H9 (cell line): ENCODE measurements at regions not wholly inside any gene's neighbourhood (a gene's known extent, or its start where the extent isn't known, plus 50 kb on each side); places are given as distances from the start of the nearest gene placed in this dataset.
"Not testable (repeated sequence)": the region's sequence is repeated elsewhere in the genome, so short reads cannot be mapped to it uniquely, and the experiment has no call there.

Experiments
- DNase-seq: peaks from one replicate; pipeline ENCODE4 v3.0.0-alpha.2; 2017
- H2AFZ ChIP-seq: one replicate; pipeline ENCODE4 v1.6.1; 2013; ENCODE audit warnings: mild to moderate bottlenecking, low read length, control low read depth, moderate library complexity
- H2AK5ac ChIP-seq: 2 replicates; pipeline ENCODE4 v1.6.1; 2013; ENCODE audit warnings: low read length, control low read depth, mixed read lengths; ENCODE audit not compliant: insufficient read length
- H2BK120ac ChIP-seq: one replicate; pipeline ENCODE4 v1.6.1; 2013; ENCODE audit warnings: low read depth, mild to moderate bottlenecking, low read length, control low read depth, inconsistent platforms; ENCODE audit not compliant: poor library complexity, severe bottlenecking
- H2BK12ac ChIP-seq: 2 replicates; pipeline ENCODE4 v1.6.1; 2013; ENCODE audit warnings: low read length, control low read depth, mixed read lengths, low read depth; ENCODE audit not compliant: insufficient read length
- H2BK15ac ChIP-seq: 2 replicates; pipeline ENCODE4 v1.6.1; 2013; ENCODE audit warnings: low read depth, low read length, control low read depth
- H2BK20ac ChIP-seq: one replicate; pipeline ENCODE4 v1.6.1; 2013; ENCODE audit warnings: low read depth, mild to moderate bottlenecking, low read length, control low read depth, inconsistent platforms; ENCODE audit not compliant: poor library complexity, severe bottlenecking
- H2BK5ac ChIP-seq: 2 replicates; pipeline ENCODE4 v1.6.1; 2013; ENCODE audit warnings: low read length, control low read depth, mixed read lengths; ENCODE audit not compliant: insufficient read length
- H3K14ac ChIP-seq: 2 replicates; pipeline ENCODE4 v1.6.1; 2013; ENCODE audit warnings: low read length, control low read depth; ENCODE audit not compliant: insufficient read depth
- H3K18ac ChIP-seq: 2 replicates; pipeline ENCODE4 v1.6.1; 2013; ENCODE audit warnings: low read depth, mild to moderate bottlenecking, mixed read lengths, low read length, control low read depth; ENCODE audit not compliant: insufficient read length
- H3K23ac ChIP-seq: 2 replicates; pipeline ENCODE4 v1.6.1; 2013; ENCODE audit warnings: low read length, control low read depth, mixed read lengths, low read depth; ENCODE audit not compliant: insufficient read length
- H3K23me2 ChIP-seq: 2 replicates; pipeline ENCODE4 v1.6.1; 2013; ENCODE audit warnings: low read depth, mild to moderate bottlenecking, mixed read lengths, low read length, control low read depth; ENCODE audit not compliant: insufficient read length, poor library complexity, severe bottlenecking
- H3K27ac ChIP-seq: 2 replicates; pipeline ENCODE4 v1.5.1; 2013; ENCODE audit warnings: low read length, control low read depth, mixed read lengths, low read depth; ENCODE audit not compliant: insufficient read length
- H3K27me3 ChIP-seq: 2 replicates; pipeline ENCODE4 v1.6.1; 2013; ENCODE audit warnings: low read length, control low read depth, inconsistent platforms; ENCODE audit not compliant: insufficient read depth
- H3K4ac ChIP-seq: 2 replicates; pipeline ENCODE4 v1.6.1; 2013; ENCODE audit warnings: low read depth, mild to moderate bottlenecking, control low read depth, inconsistent platforms, low read length, moderate library complexity
- H3K4me1 ChIP-seq: 2 replicates; pipeline ENCODE4 v1.6.1; 2013; ENCODE audit warnings: low read length, control low read depth, inconsistent platforms; ENCODE audit not compliant: insufficient read depth
- H3K4me2 ChIP-seq: 2 replicates; pipeline ENCODE4 v1.6.1; 2013; ENCODE audit warnings: low read length, control low read depth, mixed read lengths; ENCODE audit not compliant: insufficient read length, insufficient read depth
- H3K56ac ChIP-seq: 2 replicates; pipeline ENCODE4 v1.6.1; 2013; ENCODE audit warnings: low read depth, mild to moderate bottlenecking, mixed read lengths, low read length, control low read depth; ENCODE audit not compliant: insufficient read length
- H3K79me1 ChIP-seq: 2 replicates; pipeline ENCODE4 v1.6.1; 2013; ENCODE audit warnings: low read depth, mild to moderate bottlenecking, moderate library complexity, low read length, control low read depth, inconsistent platforms; ENCODE audit not compliant: insufficient read depth, poor library complexity, severe bottlenecking
- H3K79me2 ChIP-seq: 2 replicates; pipeline ENCODE4 v1.6.1; 2013; ENCODE audit warnings: low read length, control low read depth, inconsistent platforms; ENCODE audit not compliant: insufficient read depth
- H3K9ac ChIP-seq: 2 replicates; pipeline ENCODE4 v1.6.1; 2013; ENCODE audit warnings: low read length, control low read depth, mixed read lengths; ENCODE audit not compliant: insufficient read length; ENCODE audit errors: extremely low read depth
- H3K9me3 ChIP-seq: one replicate; pipeline ENCODE4 v1.6.1; 2013; ENCODE audit warnings: low read depth, low read length, inconsistent platforms; ENCODE audit not compliant: control insufficient read depth
- H3T11ph ChIP-seq: one replicate; pipeline ENCODE4 v1.6.1; 2013; ENCODE audit warnings: mild to moderate bottlenecking, low read length, control low read depth, inconsistent platforms
- H4K20me1 ChIP-seq: one replicate; pipeline ENCODE4 v1.6.1; 2013; ENCODE audit not compliant: control insufficient read depth, insufficient read length, insufficient read depth
- H4K5ac ChIP-seq: 2 replicates; pipeline ENCODE4 v1.6.1; 2013; ENCODE audit warnings: low read depth, mild to moderate bottlenecking, mixed read lengths, low read length, control low read depth; ENCODE audit not compliant: insufficient read length
- H4K8ac ChIP-seq: replicated peaks from 2 replicates; pipeline ENCODE4 v1.6.1; 2013; ENCODE audit warnings: low read length, control low read depth, mixed read lengths, low read depth; ENCODE audit not compliant: insufficient read length
- H4K91ac ChIP-seq: 2 replicates; pipeline ENCODE4 v1.6.1; 2013; ENCODE audit warnings: low read depth, mild to moderate bottlenecking, moderate library complexity, mixed read lengths, low read length, control low read depth; ENCODE audit not compliant: insufficient read length
- H3K27ac Mint-ChIP-seq, 3 experiments: 2 replicates in 2 of 3; 3 replicates in 1 of 3; pipeline ENCODE4 v1.8.0; 2020 to 2021; ENCODE audit warnings: mixed read lengths in 3 of 3, mild to moderate bottlenecking in 1 of 3, moderate library complexity in 1 of 3
- H3K27me3 Mint-ChIP-seq: 2 replicates; pipeline ENCODE4 v1.8.0; 2021; ENCODE audit warnings: low read depth, mild to moderate bottlenecking, moderate library complexity, mixed read lengths
- H3K36me3 Mint-ChIP-seq, 3 experiments: 2 replicates in 2 of 3; 3 replicates in 1 of 3; pipeline ENCODE4 v1.8.0; 2020 to 2021; ENCODE audit warnings: low read depth in 3 of 3, mixed read lengths in 3 of 3; ENCODE audit not compliant: insufficient read depth in 1 of 3
- H3K4me1 Mint-ChIP-seq, 2 experiments: 2 replicates each; pipeline ENCODE4 v1.8.0; 2020; ENCODE audit warnings: mixed read lengths in 2 of 2
- H3K4me3 Mint-ChIP-seq, 2 experiments: 2 replicates in 1 of 2; 3 replicates in 1 of 2; pipeline ENCODE4 v1.8.0; 2020 to 2021; ENCODE audit warnings: mild to moderate bottlenecking in 2 of 2, mixed read lengths in 2 of 2, moderate library complexity in 1 of 2
- H3K9me3 Mint-ChIP-seq, 2 experiments: 2 replicates in 1 of 2; 3 replicates in 1 of 2; pipeline ENCODE4 v1.8.0; 2020; ENCODE audit warnings: mild to moderate bottlenecking in 2 of 2, mixed read lengths in 2 of 2, moderate library complexity in 1 of 2
- WGBS: extraction: QIAGEN DNeasy Blood & Tissue Kit; methylation state at CpG from one replicate; pipeline ENCODE4 v1.1.7; 2013; ENCODE audit warnings: missing lambda C conversion rate, low lambda C conversion rate, mixed read lengths; ENCODE audit not compliant: insufficient read length; ENCODE audit errors: extremely low coverage; 5-methylcytosine and 5-hydroxymethylcytosine counted together

DNA sequence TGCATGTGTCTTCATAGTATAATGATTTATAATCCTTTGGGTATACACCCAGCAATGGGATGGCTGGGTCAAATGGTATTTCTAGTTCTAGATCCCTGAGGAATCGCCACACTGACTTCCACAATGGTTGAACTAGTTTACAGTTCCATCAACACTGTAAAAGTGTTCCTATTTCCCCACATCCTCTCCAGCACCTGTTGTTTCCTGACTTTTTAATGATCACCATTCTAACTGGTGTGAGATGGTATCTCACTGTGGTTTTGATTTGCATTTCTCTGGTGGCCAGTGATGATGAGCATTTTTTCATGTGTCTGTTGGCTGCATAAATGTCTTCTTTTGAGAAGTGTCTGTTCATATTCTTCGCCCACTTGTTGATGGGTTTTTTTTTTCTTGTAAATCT is 152.2 kb upstream of the NAMPT start:
- not testable (repeated sequence) for H3T11ph ChIP-seq, H3K27me3 ChIP-seq, H4K91ac ChIP-seq, H3K27ac Mint-ChIP-seq, H3K4me1 ChIP-seq, DNase-seq, H2BK5ac ChIP-seq, H3K27me3 Mint-ChIP-seq, H3K18ac ChIP-seq, H3K9me3 ChIP-seq, H4K8ac ChIP-seq, H2BK12ac ChIP-seq, H3K14ac ChIP-seq, H2BK15ac ChIP-seq, H3K4ac ChIP-seq, H3K36me3 Mint-ChIP-seq, H3K79me2 ChIP-seq, H2AK5ac ChIP-seq, H2BK20ac ChIP-seq, H3K4me3 Mint-ChIP-seq, H4K20me1 ChIP-seq, H2AFZ ChIP-seq, H3K9ac ChIP-seq, H3K4me2 ChIP-seq, H3K56ac ChIP-seq, H4K5ac ChIP-seq, H3K23me2 ChIP-seq, H3K79me1 ChIP-seq, H2BK120ac ChIP-seq, H3K23ac ChIP-seq, H3K27ac ChIP-seq, H3K4me1 Mint-ChIP-seq
- WGBS = no CpG with 5 or more reads among the region's 2 CpGs
- H3K9me3 Mint-ChIP-seq = peaks cover 25 to 32% of the 10 kb centered on the region in 2 experiments
